WTC11 (cell line): ENCODE measurements at regions not wholly inside any gene's neighbourhood (a gene's known extent, or its start where the extent isn't known, plus 50 kb on each side); places are given as distances from the start of the nearest gene placed in this dataset.

Source experiments
- ESRRA ChIP-seq: sonication (generic); formaldehyde crosslinking; IDR thresholded peaks from 2 replicates; pipeline ENCODE4 v1.8.1; 2022; ENCODE audit warnings: mild to moderate bottlenecking, missing genetic modification reagents, borderline replicate concordance
- HMGA2 ChIP-seq: fragments of 250-450 bp; sonication (Bioruptor Pico); IDR thresholded peaks from 2 replicates; pipeline ENCODE4 v1.4.0; 2021; ENCODE audit warnings: mild to moderate bottlenecking, moderate library complexity
- JUN ChIP-seq: sonication (generic); formaldehyde crosslinking; IDR thresholded peaks from 2 replicates; pipeline ENCODE4 v1.8.0; 2023; ENCODE audit warnings: mild to moderate bottlenecking, missing genetic modification reagents
- TF ChIP-seq, protein P1 (sequence below): fragments of 200-600 bp; IDR thresholded peaks from 2 replicates; pipeline ENCODE4 v1.8.0; 2022; ENCODE audit warnings: antibody characterized with exemption
- TF ChIP-seq, protein P2 (sequence below): sonication (generic); formaldehyde crosslinking; IDR thresholded peaks from 2 replicates; pipeline ENCODE4 v1.8.0; 2022; ENCODE audit warnings: mild to moderate bottlenecking, missing genetic modification reagents
- TF ChIP-seq, protein P3 (sequence below): sonication (generic); formaldehyde crosslinking; IDR thresholded peaks from 2 replicates; pipeline ENCODE4 v1.8.1; 2023; ENCODE audit warnings: mild to moderate bottlenecking, moderate library complexity, missing genetic modification reagents

DNA sequence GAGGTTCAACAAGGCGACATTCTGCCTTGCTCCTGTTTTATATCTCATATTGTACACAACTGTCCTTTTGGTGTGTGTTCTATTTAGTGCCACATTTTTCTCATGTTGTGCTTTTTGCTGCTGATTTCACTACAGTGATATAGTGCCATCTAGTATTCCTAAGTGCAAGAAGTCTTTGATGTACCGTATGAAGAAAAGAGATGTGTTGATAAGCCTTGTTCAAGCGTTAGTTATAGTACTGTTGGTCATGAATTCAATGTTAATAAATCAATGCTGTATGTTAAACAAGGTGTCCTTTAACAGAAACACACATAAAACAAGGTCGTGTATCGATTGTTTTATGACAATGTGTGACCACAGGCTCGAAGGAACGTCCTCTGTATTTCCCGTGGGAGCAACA, 939.4 kb downstream of the GATA3 start:
- TF ChIP-seq, protein P1, sequence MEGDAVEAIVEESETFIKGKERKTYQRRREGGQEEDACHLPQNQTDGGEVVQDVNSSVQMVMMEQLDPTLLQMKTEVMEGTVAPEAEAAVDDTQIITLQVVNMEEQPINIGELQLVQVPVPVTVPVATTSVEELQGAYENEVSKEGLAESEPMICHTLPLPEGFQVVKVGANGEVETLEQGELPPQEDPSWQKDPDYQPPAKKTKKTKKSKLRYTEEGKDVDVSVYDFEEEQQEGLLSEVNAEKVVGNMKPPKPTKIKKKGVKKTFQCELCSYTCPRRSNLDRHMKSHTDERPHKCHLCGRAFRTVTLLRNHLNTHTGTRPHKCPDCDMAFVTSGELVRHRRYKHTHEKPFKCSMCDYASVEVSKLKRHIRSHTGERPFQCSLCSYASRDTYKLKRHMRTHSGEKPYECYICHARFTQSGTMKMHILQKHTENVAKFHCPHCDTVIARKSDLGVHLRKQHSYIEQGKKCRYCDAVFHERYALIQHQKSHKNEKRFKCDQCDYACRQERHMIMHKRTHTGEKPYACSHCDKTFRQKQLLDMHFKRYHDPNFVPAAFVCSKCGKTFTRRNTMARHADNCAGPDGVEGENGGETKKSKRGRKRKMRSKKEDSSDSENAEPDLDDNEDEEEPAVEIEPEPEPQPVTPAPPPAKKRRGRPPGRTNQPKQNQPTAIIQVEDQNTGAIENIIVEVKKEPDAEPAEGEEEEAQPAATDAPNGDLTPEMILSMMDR: no peak
- no peak for TF ChIP-seq JUN
- TF ChIP-seq, protein P2, sequence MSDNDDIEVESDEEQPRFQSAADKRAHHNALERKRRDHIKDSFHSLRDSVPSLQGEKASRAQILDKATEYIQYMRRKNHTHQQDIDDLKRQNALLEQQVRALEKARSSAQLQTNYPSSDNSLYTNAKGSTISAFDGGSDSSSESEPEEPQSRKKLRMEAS (CRISPR knock-in tag): no peak
- TF ChIP-seq ESRRA (CRISPR knock-in tag): no peak
- TF ChIP-seq HMGA2 (CRISPR knock-in tag): no peak
- TF ChIP-seq, protein P3, sequence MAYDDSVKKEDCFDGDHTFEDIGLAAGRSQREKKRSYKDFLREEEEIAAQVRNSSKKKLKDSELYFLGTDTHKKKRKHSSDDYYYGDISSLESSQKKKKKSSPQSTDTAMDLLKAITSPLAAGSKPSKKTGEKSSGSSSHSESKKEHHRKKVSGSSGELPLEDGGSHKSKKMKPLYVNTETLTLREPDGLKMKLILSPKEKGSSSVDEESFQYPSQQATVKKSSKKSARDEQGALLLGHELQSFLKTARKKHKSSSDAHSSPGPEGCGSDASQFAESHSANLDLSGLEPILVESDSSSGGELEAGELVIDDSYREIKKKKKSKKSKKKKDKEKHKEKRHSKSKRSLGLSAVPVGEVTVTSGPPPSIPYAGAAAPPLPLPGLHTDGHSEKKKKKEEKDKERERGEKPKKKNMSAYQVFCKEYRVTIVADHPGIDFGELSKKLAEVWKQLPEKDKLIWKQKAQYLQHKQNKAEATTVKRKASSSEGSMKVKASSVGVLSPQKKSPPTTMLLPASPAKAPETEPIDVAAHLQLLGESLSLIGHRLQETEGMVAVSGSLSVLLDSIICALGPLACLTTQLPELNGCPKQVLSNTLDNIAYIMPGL: no peak
